K562 (cell line): ENCODE measurements at regions not wholly inside any gene's neighbourhood (a gene's known extent, or its start where the extent isn't known, plus 50 kb on each side); places are given as distances from the start of the nearest gene placed in this dataset. TPM values are rescaled to one million over a fixed set of nuclear protein-coding genes. Genes with fewer than 3 reads are reported as not detected.

Source experiments
- small RNA-seq: library from RNA; depleted of rRNA; stranded (forward); fragments of <200 nt; gene quantifications from one replicate; pipeline ENCODE3, GENCODE V24; 2014

Small RNA genes in the stretch of these regions (small RNA-seq; reads per million reads assigned to genes)
- not detected for gene RNU6-785P
